Left forelimb (tissue), 1 donor: ENCODE measurements at regions not wholly inside any gene's neighbourhood (a gene's known extent, or its start where the extent isn't known, plus 50 kb on each side); places are given as distances from the start of the nearest gene placed in this dataset.

Source experiments
- DNase-seq: peaks from one replicate; pipeline ENCODE4 v3.0.0-alpha.2; 2018; ENCODE audit warnings: low spot score

GRCh38 chr6:165985806-165986299 is 181.8 kb downstream of the TBXT start:
- DNase-seq = no peak

GRCh38 chr6:165985281-165985805 is 182.3 kb downstream of the TBXT start:
- no peak for DNase-seq

- no peak for DNase-seq
Observed at GRCh38 chr6:165984729-165985275, 182.8 kb downstream of the TBXT start.

GRCh38 chr6:165983112-165984072 is 184.3 kb downstream of the TBXT start:
- no peak for DNase-seq

- DNase-seq = no peak
Observed at GRCh38 chr6:165978476-165978875, 189.2 kb downstream of the TBXT start.

GRCh38 chr6:165976684-165977083 is 191.0 kb downstream of the TBXT start:
- DNase-seq = no peak

- no peak for DNase-seq
Observed at GRCh38 chr6:165974817-165975216, 192.8 kb downstream of the TBXT start.

- no peak for DNase-seq
Observed at GRCh38 chr6:165973473-165973872, 194.2 kb downstream of the TBXT start.

GRCh38 chr6:165972139-165972802 is 195.4 kb downstream of the TBXT start:
- DNase-seq = no peak

- no peak for DNase-seq
Observed at GRCh38 chr6:165971202-165971601, 196.4 kb downstream of the TBXT start.

GRCh38 chr6:165970001-165970400 is 197.7 kb downstream of the TBXT start:
- DNase-seq = no peak

GRCh38 chr6:165969184-165969583 is 198.5 kb downstream of the TBXT start:
- no peak for DNase-seq

- no peak for DNase-seq
Observed at GRCh38 chr6:165968408-165968807, 199.2 kb downstream of the TBXT start.

- no peak for DNase-seq
Observed at GRCh38 chr6:165967810-165968407, 199.7 kb downstream of the TBXT start.

GRCh38 chr6:165963750-165964149 is 203.9 kb downstream of the TBXT start:
- DNase-seq = no peak

- DNase-seq = no peak
Observed at GRCh38 chr6:165962366-165962765, 205.3 kb downstream of the TBXT start.

GRCh38 chr6:165961233-165961632 is 206.4 kb downstream of the TBXT start:
- no peak for DNase-seq

GRCh38 chr6:165960695-165961094 is 207.0 kb downstream of the TBXT start:
- DNase-seq = no peak

- no peak for DNase-seq
Observed at GRCh38 chr6:165959627-165960026, 208.0 kb downstream of the TBXT start.

- no peak for DNase-seq
Observed at GRCh38 chr6:165956874-165957273, 210.8 kb downstream of the TBXT start.

- DNase-seq = no peak
Observed at GRCh38 chr6:165952514-165952913, 215.1 kb downstream of the TBXT start.

GRCh38 chr6:165950316-165950715 is 217.3 kb downstream of the TBXT start:
- DNase-seq = no peak
